IMR-90 (cell line): ENCODE measurements at regions not wholly inside any gene's neighbourhood (a gene's known extent, or its start where the extent isn't known, plus 50 kb on each side); places are given as distances from the start of the nearest gene placed in this dataset.
A peak's percentile ranks its signal among the peaks of the same experiment; 100 is the strongest.

Experiments
- ATAC-seq: fragments of 200-7000 bp; cut with Tn5 transposase; 2 replicates; pipeline ENCODE4 v1.9.1; 2020; ENCODE audit warnings: low read depth, mild to moderate bottlenecking, moderate library complexity
- BruUV-seq: library from RNA; stranded (reverse); fragments of 400-500 nt; replicated peaks from 2 replicates; lab custom pipeline; 2021; lab: Mats Ljungman, UMichigan
- CTCF ChIA-PET: fragments of 300-600 bp; formaldehyde crosslinking; extraction: SDS; loops from one replicate; lab custom pipeline; 2021; ENCODE audit warnings: antibody characterized with exemption; lab: Yijun Ruan, JAX
- POLR2A ChIA-PET: fragments of 300-600 bp; sonication (Branson Sonifier 250); formaldehyde crosslinking; loops from one replicate; lab custom pipeline; 2022; ENCODE audit warnings: antibody characterized with exemption; ENCODE audit not compliant: unreplicated experiment; lab: Charles Lee
- DNase-seq: peaks from one replicate; pipeline ENCODE4 v3.0.0; 2013
- H2AFZ ChIP-seq: replicated peaks from 2 replicates; pipeline ENCODE3; 2013; ENCODE audit warnings: low read length, mild to moderate bottlenecking; ENCODE audit not compliant: poor library complexity
- H2AK5ac ChIP-seq: 2 replicates; pipeline ENCODE4 v1.6.1; 2013; ENCODE audit warnings: low read depth, low read length, inconsistent platforms
- H2AK9ac ChIP-seq: replicated peaks from 2 replicates; pipeline ENCODE3; 2013; ENCODE audit warnings: mild to moderate bottlenecking, low read depth, low read length, moderate library complexity; ENCODE audit not compliant: poor library complexity
- H2BK120ac ChIP-seq: 2 replicates; pipeline ENCODE4 v1.6.1; 2013; ENCODE audit warnings: low read depth, low read length, inconsistent platforms
- H2BK15ac ChIP-seq: 3 replicates; pipeline ENCODE4 v1.6.1; 2013; ENCODE audit warnings: low read depth, low read length, inconsistent platforms
- H2BK20ac ChIP-seq: 2 replicates; pipeline ENCODE4 v1.6.1; 2013; ENCODE audit warnings: low read depth, mild to moderate bottlenecking, inconsistent platforms, low read length, moderate library complexity
- H2BK5ac ChIP-seq: 2 replicates; pipeline ENCODE4 v1.6.1; 2013; ENCODE audit warnings: mild to moderate bottlenecking, low read depth, low read length, inconsistent platforms; ENCODE audit not compliant: poor library complexity, severe bottlenecking
- H3K14ac ChIP-seq: replicated peaks from 2 replicates; pipeline ENCODE4 v1.6.1; 2013; ENCODE audit warnings: low read depth, low read length, inconsistent platforms
- H3K18ac ChIP-seq: 2 replicates; pipeline ENCODE4 v1.6.1; 2013; ENCODE audit warnings: low read depth, low read length, control low read depth
- H3K23ac ChIP-seq: 2 replicates; pipeline ENCODE4 v1.6.1; 2013; ENCODE audit warnings: low read depth, low read length, inconsistent platforms
- H3K27ac ChIP-seq: 2 replicates; pipeline ENCODE4 v1.5.1; 2013; ENCODE audit warnings: mild to moderate bottlenecking, control low read depth, low read length; ENCODE audit not compliant: insufficient read depth
- H3K27me3 ChIP-seq: 2 replicates; pipeline ENCODE4 v1.6.1; 2013; ENCODE audit warnings: low read length; ENCODE audit not compliant: control insufficient read depth, insufficient read depth
- H3K36me3 ChIP-seq: 2 replicates; pipeline ENCODE4 v1.6.1; 2013; ENCODE audit warnings: low read length, mixed read lengths; ENCODE audit not compliant: control insufficient read depth, insufficient read depth
- H3K4ac ChIP-seq: 2 replicates; pipeline ENCODE4 v1.6.1; 2013; ENCODE audit warnings: low read depth, low read length, inconsistent platforms
- H3K4me1 ChIP-seq: 2 replicates; pipeline ENCODE4 v1.6.1; 2013; ENCODE audit warnings: low read length, mixed read lengths; ENCODE audit not compliant: control insufficient read depth, insufficient read depth
- H3K4me2 ChIP-seq: 2 replicates; pipeline ENCODE4 v1.6.1; 2013; ENCODE audit warnings: low read depth, mild to moderate bottlenecking, control low read depth, low read length, moderate library complexity
- H3K4me3 ChIP-seq: 2 replicates; pipeline ENCODE4 v1.5.1; 2013; ENCODE audit warnings: low read depth, mild to moderate bottlenecking, control low read depth, low read length, moderate library complexity; ENCODE audit not compliant: insufficient read depth
- H3K56ac ChIP-seq: 2 replicates; pipeline ENCODE4 v1.6.1; 2013; ENCODE audit warnings: low read length, inconsistent platforms; ENCODE audit not compliant: insufficient read depth; ENCODE audit errors: extremely low read depth
- H3K79me1 ChIP-seq, 2 experiments: 2 replicates each; pipeline ENCODE4 v1.6.1; 2013; ENCODE audit warnings: low read length in 2 of 2, inconsistent platforms in 1 of 2, low read depth in 1 of 2
- H3K9ac ChIP-seq: 2 replicates; pipeline ENCODE4 v1.6.1; 2013; ENCODE audit warnings: low read depth, low read length, control low read depth
- H3K9me1 ChIP-seq: 2 replicates; pipeline ENCODE4 v1.6.1; 2013; ENCODE audit warnings: low read length, inconsistent platforms; ENCODE audit not compliant: insufficient read depth
- H3K9me3 ChIP-seq: 2 replicates; pipeline ENCODE4 v1.6.1; 2013; ENCODE audit warnings: low read length; ENCODE audit not compliant: control insufficient read depth, insufficient read depth
- H4K20me1 ChIP-seq: 2 replicates; pipeline ENCODE4 v1.6.1; 2013; ENCODE audit warnings: low read length, inconsistent platforms; ENCODE audit not compliant: insufficient read depth
- H4K5ac ChIP-seq: 2 replicates; pipeline ENCODE4 v1.6.1; 2013; ENCODE audit warnings: mild to moderate bottlenecking, low read depth, low read length, control low read depth
- H4K8ac ChIP-seq, 2 experiments: 2 replicates each; pipeline ENCODE4 v1.6.1; 2013; ENCODE audit warnings: low read depth in 2 of 2, low read length in 2 of 2, control low read depth in 1 of 2, inconsistent platforms in 1 of 2
- H4K91ac ChIP-seq: 2 replicates; pipeline ENCODE4 v1.6.1; 2013; ENCODE audit warnings: low read depth, low read length, inconsistent platforms; ENCODE audit not compliant: insufficient read depth
- BHLHE40 ChIP-seq: fragments of 150-350 bp; IDR thresholded peaks from 2 replicates; pipeline ENCODE4 v1.6.1; 2016; ENCODE audit warnings: mild to moderate bottlenecking, low read depth, low read length
- CTCF ChIP-seq: conservative IDR thresholded peaks from 2 replicates; pipeline ENCODE4 v1.5.1; 2012; ENCODE audit warnings: mild to moderate bottlenecking, low read depth, low read length, improper control_type of control experiment
- ELK1 ChIP-seq: fragments of 150-350 bp; IDR thresholded peaks from 2 replicates; pipeline ENCODE4 v1.6.1; 2016; ENCODE audit warnings: low read depth, mild to moderate bottlenecking, low read length, moderate library complexity, borderline replicate concordance
- FOS ChIP-seq: fragments of 150-350 bp; IDR thresholded peaks from 2 replicates; pipeline ENCODE4 v1.6.1; 2016; ENCODE audit warnings: low read depth, low read length
- MAFK ChIP-seq: IDR thresholded peaks from 2 replicates; pipeline ENCODE4 v1.6.1; 2012; ENCODE audit warnings: low read depth, low read length, improper control_type of control experiment
- MXI1 ChIP-seq: IDR thresholded peaks from 2 replicates; pipeline ENCODE4 v1.6.1; 2012; ENCODE audit warnings: low read depth, mild to moderate bottlenecking, low read length, moderate library complexity, borderline replicate concordance
- NFE2L2 ChIP-seq: fragments of 150-350 bp; IDR thresholded peaks from 2 replicates; pipeline ENCODE4 v1.6.1; 2016; ENCODE audit warnings: low read depth, mild to moderate bottlenecking, low read length
- POLR2A ChIP-seq: IDR thresholded peaks from 2 replicates; pipeline ENCODE4 v1.6.1; 2012; ENCODE audit warnings: mild to moderate bottlenecking, low read depth, low read length
- RCOR1 ChIP-seq: IDR thresholded peaks from 2 replicates; pipeline ENCODE4 v1.6.1; 2012; ENCODE audit warnings: mild to moderate bottlenecking, low read length, improper control_type of control experiment; ENCODE audit not compliant: insufficient replicate concordance
- RFX5 ChIP-seq: IDR thresholded peaks from 2 replicates; pipeline ENCODE4 v1.8.0; 2012; ENCODE audit warnings: low read depth, mild to moderate bottlenecking, low read length, moderate library complexity
- USF2 ChIP-seq: fragments of 150-350 bp; IDR thresholded peaks from 2 replicates; pipeline ENCODE4 v1.6.1; 2017; ENCODE audit warnings: mild to moderate bottlenecking, antibody characterized with exemption, low read length, low read depth
- WGBS, 2 experiments: methylation state at CpG; one replicate each; pipeline versions ENCODE4 v1.1.5 to v1.1.7; 2013; ENCODE audit warnings: missing lambda C conversion rate in 2 of 2; ENCODE audit not compliant: insufficient read length in 1 of 2; ENCODE audit errors: extremely low coverage in 2 of 2; 5-methylcytosine and 5-hydroxymethylcytosine counted together
- dilution Hi-C: fragments of 300-500 bp; cut with HindIII; formaldehyde crosslinking; loops from one replicate; pipeline ENCODE4 v1.14.3; 2018; ENCODE audit warnings: low sequenced_read_pairs; ENCODE audit not compliant: unreplicated experiment
- in situ Hi-C: fragments of 300-500 bp; cut with MboI; formaldehyde crosslinking; loops from 3 replicates; pipeline ENCODE4 v1.14.3; 2019; ENCODE audit warnings: low sequenced_read_pairs, inconsistent platforms, mixed read lengths
- intact Hi-C: fragments of 100-400 bp; cut with micrococcal nuclease; formaldehyde crosslinking; loops from 2 replicates; pipeline ENCODE4 v1.10.0; 2022

GRCh38 chr4:121555315-121556107 lies 141.3 kb downstream of the ANXA5 start:
- Histone ChIP-seq H4K20me1 (no peaks in the 10 kb centered on the region), H2BK15ac (no peak overlapping the region), H4K5ac (no peak overlapping the region), H4K8ac (no peak overlapping the region), H3K4me2 (no peak overlapping the region), H2BK120ac (no peak overlapping the region), H3K27ac (no peak overlapping the region), H3K56ac (no peak overlapping the region), H2BK20ac (no peak overlapping the region), H2BK5ac (no peak overlapping the region), H3K9me3 (no peaks in the 10 kb centered on the region), H2AK5ac (no peak overlapping the region), H3K36me3 (no peaks in the 10 kb centered on the region), H3K79me1 (no peaks in the 10 kb centered on the region), H3K9ac (no peak overlapping the region), H3K4me1 (no peaks in the 10 kb centered on the region), H2AFZ (no peak overlapping the region), H3K4me3 (no peak overlapping the region), H3K23ac (no peak overlapping the region), H3K14ac (no peak overlapping the region), H2AK9ac (no peak overlapping the region), H3K27me3 (no peaks in the 10 kb centered on the region), H3K4ac (no peak overlapping the region), H3K18ac (no peak overlapping the region), H3K9me1 (no peaks in the 10 kb centered on the region), H4K91ac (no peak overlapping the region)
- in situ Hi-C loops = no loop called here
- DNase-seq = peak; percentile 8
- ChIA-PET CTCF (no interaction called here), POLR2A (no interaction called here)
- TF ChIP-seq FOS (no peak), NFE2L2 (no peak), USF2 (no peak), POLR2A (no peak), RCOR1 (no peak), RFX5 (no peak), BHLHE40 (no peak), ELK1 (no peak), MXI1 (no peak), CTCF (no peak), MAFK (no peak)
- no CpG with 5 or more reads among the region's 4 CpGs for WGBS, 2 experiments
- intact Hi-C loops = no loop called here
- ATAC-seq = no peak
- dilution Hi-C loops = no loop called here
- BruUV-seq = no TSS peak
